HCT116 (cell line): ENCODE measurements at regions not wholly inside any gene's neighbourhood (a gene's known extent, or its start where the extent isn't known, plus 50 kb on each side); places are given as distances from the start of the nearest gene placed in this dataset.

Source experiments
- ATAC-seq: fragments of 200-7000 bp; cut with Tn5 transposase; 2 replicates; pipeline ENCODE4 v1.9.1; 2020; ENCODE audit warnings: mild to moderate bottlenecking, moderate library complexity
- BruUV-seq: library from RNA; stranded (reverse); fragments of 400-500 nt; replicated peaks from 2 replicates; lab custom pipeline; 2021; lab: Mats Ljungman, UMichigan
- CTCF ChIA-PET: fragments of 300-600 bp; sonication (Branson Sonifier 250); formaldehyde crosslinking; loops from one replicate; lab custom pipeline; 2021; ENCODE audit warnings: antibody characterized with exemption; lab: Charles Lee
- POLR2A ChIA-PET: fragments of 300-600, 350-600 bp; sonication (Branson Sonifier 250); formaldehyde crosslinking; loops from one replicate; lab custom pipeline; 2021; ENCODE audit warnings: antibody characterized with exemption; lab: Charles Lee
- RAD21 ChIA-PET, 2 experiments: fragments of 300-600 bp; sonication (Branson Sonifier 250); formaldehyde crosslinking; loops; one replicate each; lab custom pipeline; 2023; ENCODE audit warnings: low total read pairs in 2 of 2; ENCODE audit not compliant: uncharacterized antibody in 2 of 2, unreplicated experiment in 2 of 2, low non-redundant PET in 1 of 2; lab: Charles Lee
- DNase-seq: peaks from one replicate; pipeline ENCODE4 v3.0.0-alpha.2; 2010; ENCODE audit warnings: low read depth, low spot score
- H2AFZ ChIP-seq: fragments of 200-600 bp; shearing (Covaris generic), sonication (generic); 2 replicates; pipeline ENCODE4 v1.6.1; 2017; ENCODE audit warnings: low read depth, mixed run types, mixed read lengths, antibody characterized with exemption, low read length; ENCODE audit not compliant: poor library complexity, severe bottlenecking
- H3K27ac ChIP-seq: 2 replicates; pipeline ENCODE4 v1.5.1; 2012; ENCODE audit warnings: low read depth, low read length
- H3K27me3 ChIP-seq: fragments of 200-600 bp; sonication (generic); 2 replicates; pipeline ENCODE4 v1.6.1; 2016; ENCODE audit warnings: mixed run types, low read length, mixed read lengths; ENCODE audit not compliant: insufficient read depth
- H3K36me3 ChIP-seq, 2 experiments: fragments of 200-500 bp in 1 of 2; fragments of 200-600 bp in 1 of 2; sonication (Bioruptor generic) in 1 of 2; sonication (generic) in 1 of 2; 2 replicates each; pipeline versions ENCODE4 v1.5.1 to v1.6.1; 2014 to 2016; ENCODE audit warnings: low read length in 2 of 2, inconsistent platforms in 1 of 2, mixed read lengths in 1 of 2, mixed run types in 1 of 2; ENCODE audit not compliant: insufficient read depth in 2 of 2, control insufficient read depth in 1 of 2
- H3K4me1 ChIP-seq, 2 experiments: fragments of 200-600 bp in 1 of 2; sonication (generic) in 1 of 2; 2 replicates each; pipeline versions ENCODE4 v1.5.1 to v1.6.1; 2012 to 2017; ENCODE audit warnings: low read length in 2 of 2, inconsistent platforms in 1 of 2, mild to moderate bottlenecking in 1 of 2, mixed read lengths in 1 of 2, mixed run types in 1 of 2, moderate library complexity in 1 of 2; ENCODE audit not compliant: insufficient read depth in 2 of 2, control insufficient read depth in 1 of 2
- H3K4me2 ChIP-seq: fragments of 200-600 bp; sonication (generic); 2 replicates; pipeline ENCODE4 v1.6.1; 2017; ENCODE audit warnings: mixed run types, low read length, mixed read lengths
- H3K4me3 ChIP-seq, 2 experiments: fragments of 200-600 bp in 1 of 2; sonication (generic) in 1 of 2; replicated peaks in 1 of 2; 2 replicates each; pipeline ENCODE4 v1.5.1; 2011 to 2016; ENCODE audit warnings: low read length in 2 of 2, control low read depth in 1 of 2, low read depth in 1 of 2, mild to moderate bottlenecking in 1 of 2, mixed read lengths in 1 of 2, mixed run types in 1 of 2
- H3K79me2 ChIP-seq: fragments of 200-600 bp; sonication (generic); 2 replicates; pipeline ENCODE4 v1.6.1; 2017; ENCODE audit warnings: mild to moderate bottlenecking, mixed run types, low read length, moderate library complexity, mixed read lengths; ENCODE audit not compliant: insufficient read depth
- H3K9ac ChIP-seq: fragments of 200-600 bp; sonication (generic); 2 replicates; pipeline ENCODE4 v1.6.1; 2016; ENCODE audit warnings: low read length, mixed read lengths
- H3K9me2 ChIP-seq: fragments of 200-600 bp; sonication (generic), shearing (Covaris generic); 2 replicates; pipeline ENCODE4 v1.6.1; 2017; ENCODE audit warnings: mixed run types, mild to moderate bottlenecking, moderate library complexity; ENCODE audit not compliant: insufficient read depth
- H3K9me3 ChIP-seq, 2 experiments: fragments of 200-500 bp in 1 of 2; fragments of 200-600 bp in 1 of 2; sonication (Bioruptor generic) in 1 of 2; sonication (generic) in 1 of 2; 2 replicates each; pipeline ENCODE4 v1.6.1; 2014 to 2017; ENCODE audit warnings: low read length in 2 of 2, mixed read lengths in 2 of 2, inconsistent platforms in 1 of 2, low read depth in 1 of 2, mild to moderate bottlenecking in 1 of 2, mixed run types in 1 of 2, moderate library complexity in 1 of 2; ENCODE audit not compliant: control insufficient read depth in 1 of 2, insufficient read depth in 1 of 2
- H4K20me1 ChIP-seq: fragments of 200-600 bp; sonication (generic), shearing (Covaris generic); 2 replicates; pipeline ENCODE4 v1.6.1; 2017; ENCODE audit warnings: mixed run types, mild to moderate bottlenecking, moderate library complexity; ENCODE audit not compliant: insufficient read depth
- CBX3 ChIP-seq: IDR thresholded peaks from 2 replicates; pipeline ENCODE4 v1.6.1; 2012; ENCODE audit warnings: low read depth
- CEBPB ChIP-seq: IDR thresholded peaks from 2 replicates; pipeline ENCODE4 v1.6.1; 2012; ENCODE audit warnings: low read depth
- EGR1 ChIP-seq: IDR thresholded peaks from 2 replicates; pipeline ENCODE4 v1.6.1; 2012; ENCODE audit warnings: low read depth
- ELF1 ChIP-seq: IDR thresholded peaks from 2 replicates; pipeline ENCODE4 v1.6.1; 2012; ENCODE audit warnings: low read depth, borderline replicate concordance
- EZH2 ChIP-seq: fragments of 200-600 bp; sonication (generic); IDR thresholded peaks from 2 replicates; pipeline ENCODE4 v1.6.1; 2017; ENCODE audit warnings: antibody characterized with exemption, mixed run types
- EZH2phosphoT487 ChIP-seq: fragments of 200-600 bp; IDR thresholded peaks from 2 replicates; pipeline ENCODE4 v1.6.1; 2018; ENCODE audit warnings: antibody characterized with exemption, borderline replicate concordance
- JUND ChIP-seq: IDR thresholded peaks from 2 replicates; pipeline ENCODE4 v1.6.1; 2012
- POLR2AphosphoS5 ChIP-seq: IDR thresholded peaks from 2 replicates; pipeline ENCODE4 v1.6.1; 2011; ENCODE audit warnings: mild to moderate bottlenecking, low read depth, low read length, moderate library complexity
- RAD21 ChIP-seq: IDR thresholded peaks from 2 replicates; pipeline ENCODE4 v1.6.1; 2012; ENCODE audit warnings: low read depth, mild to moderate bottlenecking
- SIN3A ChIP-seq: IDR thresholded peaks from 2 replicates; pipeline ENCODE4 v1.6.1; 2012; ENCODE audit warnings: low read depth
- SP1 ChIP-seq: IDR thresholded peaks from 2 replicates; pipeline ENCODE4 v1.6.1; 2012; ENCODE audit warnings: low read depth
- SRF ChIP-seq: IDR thresholded peaks from 2 replicates; pipeline ENCODE4 v1.6.1; 2012; ENCODE audit warnings: low read depth
- TCF7L2 ChIP-seq: IDR thresholded peaks from 2 replicates; pipeline ENCODE4 v1.7.0; 2011; ENCODE audit warnings: borderline replicate concordance, inconsistent platforms; ENCODE audit not compliant: insufficient read depth, insufficient read length; ENCODE audit errors: extremely low read depth
- YY1 ChIP-seq: IDR thresholded peaks from 2 replicates; pipeline ENCODE4 v1.6.1; 2011; ENCODE audit warnings: low read length, low read depth, moderate library complexity, mild to moderate bottlenecking; ENCODE audit not compliant: insufficient replicate concordance; ENCODE audit errors: extremely low read depth
- ZNF274 ChIP-seq: fragments of 200-500 bp; sonication (Bioruptor generic); IDR thresholded peaks from 2 replicates; pipeline ENCODE4 v1.6.1; 2014; ENCODE audit warnings: mild to moderate bottlenecking, low read depth, low read length, inconsistent platforms
- intact Hi-C: fragments of 100-400 bp; cut with micrococcal nuclease; formaldehyde crosslinking; loops from 2 replicates; pipeline ENCODE4 v1.10.0; 2022
- TF ChIP-seq, protein P1 (sequence below): IDR thresholded peaks from 2 replicates; pipeline ENCODE4 v1.6.1; 2012
- TF ChIP-seq, protein P2 (sequence below), 3 experiments: fragments of 200-600 bp in 1 of 3; sonication (generic) in 1 of 3; IDR thresholded peaks in 2 of 3; conservative IDR thresholded peaks in 1 of 3; 2 replicates each; pipeline ENCODE4 v1.5.1; 2012 to 2017; ENCODE audit warnings: low read depth in 2 of 3, low read length in 2 of 3, antibody characterized with exemption in 1 of 3, borderline replicate concordance in 1 of 3, control low read depth in 1 of 3, mild to moderate bottlenecking in 1 of 3, mixed read lengths in 1 of 3, mixed run types in 1 of 3, moderate library complexity in 1 of 3; ENCODE audit not compliant: insufficient read depth in 1 of 3

GRCh38 chr19:31470229-31470939, 121.1 kb upstream of the TSHZ3 start:
- intact Hi-C loops = no loop called here
- RAD21 ChIA-PET = no interaction called here
- DNase-seq (no peak), ATAC-seq (no peak)
- H3K9ac ChIP-seq = no peak overlapping the region
- H3K36me3 ChIP-seq = no peaks in the 10 kb centered on the region
- H3K27me3 ChIP-seq = no peaks in the 10 kb centered on the region
- H3K4me1 ChIP-seq = no peaks in the 10 kb centered on the region
- H3K9me2 ChIP-seq = no peaks in the 10 kb centered on the region
- H3K4me2 ChIP-seq = no peak overlapping the region
- no peak overlapping the region for H3K27ac ChIP-seq
- no TSS peak for BruUV-seq
- H2AFZ ChIP-seq = no peak overlapping the region
- H3K79me2 ChIP-seq = no peaks in the 10 kb centered on the region
- CTCF ChIA-PET = no interaction called here
- H4K20me1 ChIP-seq = no peaks in the 10 kb centered on the region
- peaks cover 0 to 41% of the 10 kb centered on the region in 2 experiments; a peak in 2 of 4 replicates for H3K9me3 ChIP-seq
- TF ChIP-seq EZH2 (no peak), POLR2AphosphoS5 (no peak), EGR1 (no peak)
- POLR2A ChIA-PET = no interaction called here
- no peak overlapping the region for H3K4me3 ChIP-seq

- Histone ChIP-seq H3K4me1 (no peaks in the 10 kb centered on the region), H3K27ac (no peak overlapping the region), H3K36me3 (no peaks in the 10 kb centered on the region), H3K9ac (no peak overlapping the region), H3K4me3 (no peak overlapping the region), H3K9me2 (no peaks in the 10 kb centered on the region), H3K9me3 (peaks cover 0 to 35% of the 10 kb centered on the region in 2 experiments; a peak in 2 of 4 replicates), H3K79me2 (no peaks in the 10 kb centered on the region), H3K27me3 (no peaks in the 10 kb centered on the region), H2AFZ (no peak overlapping the region), H4K20me1 (no peaks in the 10 kb centered on the region), H3K4me2 (no peak overlapping the region)
- TF ChIP-seq SP1 (no peak), RAD21 (no peak), CEBPB (no peak), CBX3 (no peak), ZNF274 (no peak), JUND (no peak), TCF7L2 (no peak), EZH2phosphoT487 (no peak), SIN3A (no peak), YY1 (no peak), EGR1 (no peak), SRF (no peak), ELF1 (no peak)
- TF ChIP-seq, protein P1, sequence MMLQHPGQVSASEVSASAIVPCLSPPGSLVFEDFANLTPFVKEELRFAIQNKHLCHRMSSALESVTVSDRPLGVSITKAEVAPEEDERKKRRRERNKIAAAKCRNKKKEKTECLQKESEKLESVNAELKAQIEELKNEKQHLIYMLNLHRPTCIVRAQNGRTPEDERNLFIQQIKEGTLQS = no peak
- TF ChIP-seq, protein P2, sequence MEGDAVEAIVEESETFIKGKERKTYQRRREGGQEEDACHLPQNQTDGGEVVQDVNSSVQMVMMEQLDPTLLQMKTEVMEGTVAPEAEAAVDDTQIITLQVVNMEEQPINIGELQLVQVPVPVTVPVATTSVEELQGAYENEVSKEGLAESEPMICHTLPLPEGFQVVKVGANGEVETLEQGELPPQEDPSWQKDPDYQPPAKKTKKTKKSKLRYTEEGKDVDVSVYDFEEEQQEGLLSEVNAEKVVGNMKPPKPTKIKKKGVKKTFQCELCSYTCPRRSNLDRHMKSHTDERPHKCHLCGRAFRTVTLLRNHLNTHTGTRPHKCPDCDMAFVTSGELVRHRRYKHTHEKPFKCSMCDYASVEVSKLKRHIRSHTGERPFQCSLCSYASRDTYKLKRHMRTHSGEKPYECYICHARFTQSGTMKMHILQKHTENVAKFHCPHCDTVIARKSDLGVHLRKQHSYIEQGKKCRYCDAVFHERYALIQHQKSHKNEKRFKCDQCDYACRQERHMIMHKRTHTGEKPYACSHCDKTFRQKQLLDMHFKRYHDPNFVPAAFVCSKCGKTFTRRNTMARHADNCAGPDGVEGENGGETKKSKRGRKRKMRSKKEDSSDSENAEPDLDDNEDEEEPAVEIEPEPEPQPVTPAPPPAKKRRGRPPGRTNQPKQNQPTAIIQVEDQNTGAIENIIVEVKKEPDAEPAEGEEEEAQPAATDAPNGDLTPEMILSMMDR (IDR thresholded peaks at IDR 0.05 in 2 of 3, conservative IDR thresholded peaks at IDR 0.05 in 1 of 3; ENCODE audit: borderline replicate concordance in 1 of 3, insufficient read depth in 1 of 3, low read depth in 2 of 3, low read length in 2 of 3) = no peak
- intact Hi-C loops = no loop called here
- DNase-seq (no peak), ATAC-seq (no peak)
- RAD21 ChIA-PET = no interaction called here
- BruUV-seq = no TSS peak
- CTCF ChIA-PET = no interaction called here
- POLR2A ChIA-PET = no interaction called here
Measured at GRCh38 chr19:31470952-31471351, 121.7 kb upstream of the TSHZ3 start.
